Fibroblast of skin of scalp (primary cell): ENCODE measurements at regions not wholly inside any gene's neighbourhood (a gene's known extent, or its start where the extent isn't known, plus 50 kb on each side); places are given as distances from the start of the nearest gene placed in this dataset.
"Not testable (repeated sequence)": the region's sequence is repeated elsewhere in the genome, so short reads cannot be mapped to it uniquely, and the experiment has no call there.

ENCODE experiments used
- DNase-seq: peaks from one replicate; pipeline ENCODE4 v3.0.0-alpha.2; 2013

- not testable (repeated sequence) for DNase-seq
Measured at GRCh38 chr4:124131324-124131723, 581.2 kb downstream of the ANKRD50 start.

GRCh38 chr4:124132161-124132560 lies 580.4 kb downstream of the ANKRD50 start:
- DNase-seq: no peak

- DNase-seq: no peak
Measured at GRCh38 chr4:124133753-124134152, 578.8 kb downstream of the ANKRD50 start.

GRCh38 chr4:124135409-124135813 lies 577.1 kb downstream of the ANKRD50 start:
- DNase-seq: peak; percentile 49

- DNase-seq: no peak
Measured at GRCh38 chr4:124139044-124139443, 573.5 kb downstream of the ANKRD50 start.

GRCh38 chr4:124143632-124144031 lies 568.9 kb downstream of the ANKRD50 start:
- DNase-seq: no peak

- DNase-seq: no peak
Measured at GRCh38 chr4:124144238-124144654, 568.3 kb downstream of the ANKRD50 start.

GRCh38 chr4:124146068-124146467 lies 566.5 kb downstream of the ANKRD50 start:
- DNase-seq: no peak

- peak; percentile 31 for DNase-seq
Measured at GRCh38 chr4:124151031-124151430, 561.5 kb downstream of the ANKRD50 start.

- DNase-seq: peak; percentile 55
Measured at GRCh38 chr4:124152132-124152531, 560.4 kb downstream of the ANKRD50 start.

GRCh38 chr4:124155239-124155638 lies 557.3 kb downstream of the ANKRD50 start:
- DNase-seq: no peak

GRCh38 chr4:124157396-124158083 lies 555.0 kb downstream of the ANKRD50 start:
- no peak for DNase-seq

- DNase-seq: no peak
Measured at GRCh38 chr4:124163401-124163800, 549.1 kb downstream of the ANKRD50 start.

- no peak for DNase-seq
Measured at GRCh38 chr4:124167602-124168001, 544.9 kb downstream of the ANKRD50 start.

- not testable (repeated sequence) for DNase-seq
Measured at GRCh38 chr4:124169524-124169923, 543.0 kb downstream of the ANKRD50 start.

- DNase-seq: peak; percentile 59
Measured at GRCh38 chr4:124173912-124174311, 538.6 kb downstream of the ANKRD50 start.

- DNase-seq: peak; percentile 55
Measured at GRCh38 chr4:124177647-124178425, 534.7 kb downstream of the ANKRD50 start.

- DNase-seq: peak; percentile 7
Measured at GRCh38 chr4:124178449-124179021, 534.0 kb downstream of the ANKRD50 start.

- DNase-seq: peak; percentile 46
Measured at GRCh38 chr4:124179506-124180186, 532.9 kb downstream of the ANKRD50 start.

GRCh38 chr4:124181039-124181438 lies 531.5 kb downstream of the ANKRD50 start:
- no peak for DNase-seq

- DNase-seq: no peak
Measured at GRCh38 chr4:124183231-124183630, 529.3 kb downstream of the ANKRD50 start.

GRCh38 chr4:124183926-124184325 lies 528.6 kb downstream of the ANKRD50 start:
- peak; percentile 18 for DNase-seq

- DNase-seq: no peak
Measured at GRCh38 chr4:124184792-124185191, 527.7 kb downstream of the ANKRD50 start.
